CD4-positive, alpha-beta T cell treated with Interleukin-17A for 1 hour (primary cell): ENCODE measurements at regions not wholly inside any gene's neighbourhood (a gene's known extent, or its start where the extent isn't known, plus 50 kb on each side); places are given as distances from the start of the nearest gene placed in this dataset.
"Not testable (repeated sequence)": the region's sequence is repeated elsewhere in the genome, so short reads cannot be mapped to it uniquely, and the experiment has no call there.

Experiments used
- DNase-seq: peaks from one replicate; pipeline ENCODE4 v3.0.0-alpha.2; 2020

- no peak for DNase-seq
Observed at GRCh38 chr3:159401069-159401468, 587.6 kb upstream of the IL12A start.

- DNase-seq: not testable (repeated sequence)
Observed at GRCh38 chr3:159409711-159410110, 578.9 kb upstream of the IL12A start.

- no peak for DNase-seq
Observed at GRCh38 chr3:159413319-159413718, 575.3 kb upstream of the IL12A start.

GRCh38 chr3:159416856-159417255, 571.8 kb upstream of the IL12A start:
- no peak for DNase-seq

- DNase-seq: no peak
Observed at GRCh38 chr3:159417761-159418160, 570.9 kb upstream of the IL12A start.

- DNase-seq: no peak
Observed at GRCh38 chr3:159418571-159419526, 569.8 kb upstream of the IL12A start.

- DNase-seq: no peak
Observed at GRCh38 chr3:159429702-159430101, 558.9 kb upstream of the IL12A start.

- DNase-seq: no peak
Observed at GRCh38 chr3:159432682-159433340, 555.8 kb upstream of the IL12A start.

GRCh38 chr3:159439346-159439745, 549.3 kb upstream of the IL12A start:
- DNase-seq: no peak

- DNase-seq: no peak
Observed at GRCh38 chr3:159441279-159441678, 547.4 kb upstream of the IL12A start.

GRCh38 chr3:159443266-159443665, 545.4 kb upstream of the IL12A start:
- no peak for DNase-seq

GRCh38 chr3:159447841-159448240, 540.8 kb upstream of the IL12A start:
- no peak for DNase-seq

- no peak for DNase-seq
Observed at GRCh38 chr3:159448902-159449301, 539.7 kb upstream of the IL12A start.

GRCh38 chr3:159451067-159451466, 537.6 kb upstream of the IL12A start:
- no peak for DNase-seq

- DNase-seq: no peak
Observed at GRCh38 chr3:159451482-159451881, 537.2 kb upstream of the IL12A start.

- no peak for DNase-seq
Observed at GRCh38 chr3:159453036-159453435, 535.6 kb upstream of the IL12A start.

- no peak for DNase-seq
Observed at GRCh38 chr3:159453945-159454344, 534.7 kb upstream of the IL12A start.

- DNase-seq: no peak
Observed at GRCh38 chr3:159455741-159456181, 532.9 kb upstream of the IL12A start.

GRCh38 chr3:159458010-159458409, 530.6 kb upstream of the IL12A start:
- DNase-seq: no peak

GRCh38 chr3:159458982-159459381, 529.7 kb upstream of the IL12A start:
- no peak for DNase-seq

GRCh38 chr3:159472611-159473010, 516.0 kb upstream of the IL12A start:
- DNase-seq: no peak

GRCh38 chr3:159473206-159473605, 515.4 kb upstream of the IL12A start:
- DNase-seq: no peak

GRCh38 chr3:159480046-159480445, 508.6 kb upstream of the IL12A start:
- DNase-seq: no peak
